IMR-90 (cell line): ENCODE measurements at regions not wholly inside any gene's neighbourhood (a gene's known extent, or its start where the extent isn't known, plus 50 kb on each side); places are given as distances from the start of the nearest gene placed in this dataset.
"Not testable (repeated sequence)": the region's sequence is repeated elsewhere in the genome, so short reads cannot be mapped to it uniquely, and the experiment has no call there.

Experiments
- MAFK ChIP-seq: IDR thresholded peaks from 2 replicates; pipeline ENCODE4 v1.6.1; 2012; ENCODE audit warnings: low read depth, low read length, improper control_type of control experiment
- MXI1 ChIP-seq: IDR thresholded peaks from 2 replicates; pipeline ENCODE4 v1.6.1; 2012; ENCODE audit warnings: low read depth, mild to moderate bottlenecking, low read length, moderate library complexity, borderline replicate concordance
- POLR2A ChIP-seq: IDR thresholded peaks from 2 replicates; pipeline ENCODE4 v1.6.1; 2012; ENCODE audit warnings: mild to moderate bottlenecking, low read depth, low read length
- RAD21 ChIP-seq: IDR thresholded peaks from 2 replicates; pipeline ENCODE4 v1.6.1; 2012; ENCODE audit warnings: low read length, improper control_type of control experiment
- TF ChIP-seq, protein P1 (sequence below): conservative IDR thresholded peaks from 2 replicates; pipeline ENCODE4 v1.5.1; 2012; ENCODE audit warnings: mild to moderate bottlenecking, low read depth, low read length, improper control_type of control experiment
- TF ChIP-seq, protein P2 (sequence below): fragments of 150-350 bp; IDR thresholded peaks from 2 replicates; pipeline ENCODE4 v1.6.1; 2016; ENCODE audit warnings: low read depth, mild to moderate bottlenecking, low read length, moderate library complexity, borderline replicate concordance

GRCh38 chr16:63388277-63388676, 1352.0 kb upstream of the CDH8 start:
- TF ChIP-seq, protein P1, sequence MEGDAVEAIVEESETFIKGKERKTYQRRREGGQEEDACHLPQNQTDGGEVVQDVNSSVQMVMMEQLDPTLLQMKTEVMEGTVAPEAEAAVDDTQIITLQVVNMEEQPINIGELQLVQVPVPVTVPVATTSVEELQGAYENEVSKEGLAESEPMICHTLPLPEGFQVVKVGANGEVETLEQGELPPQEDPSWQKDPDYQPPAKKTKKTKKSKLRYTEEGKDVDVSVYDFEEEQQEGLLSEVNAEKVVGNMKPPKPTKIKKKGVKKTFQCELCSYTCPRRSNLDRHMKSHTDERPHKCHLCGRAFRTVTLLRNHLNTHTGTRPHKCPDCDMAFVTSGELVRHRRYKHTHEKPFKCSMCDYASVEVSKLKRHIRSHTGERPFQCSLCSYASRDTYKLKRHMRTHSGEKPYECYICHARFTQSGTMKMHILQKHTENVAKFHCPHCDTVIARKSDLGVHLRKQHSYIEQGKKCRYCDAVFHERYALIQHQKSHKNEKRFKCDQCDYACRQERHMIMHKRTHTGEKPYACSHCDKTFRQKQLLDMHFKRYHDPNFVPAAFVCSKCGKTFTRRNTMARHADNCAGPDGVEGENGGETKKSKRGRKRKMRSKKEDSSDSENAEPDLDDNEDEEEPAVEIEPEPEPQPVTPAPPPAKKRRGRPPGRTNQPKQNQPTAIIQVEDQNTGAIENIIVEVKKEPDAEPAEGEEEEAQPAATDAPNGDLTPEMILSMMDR = not testable (repeated sequence)
- TF ChIP-seq, protein P2, sequence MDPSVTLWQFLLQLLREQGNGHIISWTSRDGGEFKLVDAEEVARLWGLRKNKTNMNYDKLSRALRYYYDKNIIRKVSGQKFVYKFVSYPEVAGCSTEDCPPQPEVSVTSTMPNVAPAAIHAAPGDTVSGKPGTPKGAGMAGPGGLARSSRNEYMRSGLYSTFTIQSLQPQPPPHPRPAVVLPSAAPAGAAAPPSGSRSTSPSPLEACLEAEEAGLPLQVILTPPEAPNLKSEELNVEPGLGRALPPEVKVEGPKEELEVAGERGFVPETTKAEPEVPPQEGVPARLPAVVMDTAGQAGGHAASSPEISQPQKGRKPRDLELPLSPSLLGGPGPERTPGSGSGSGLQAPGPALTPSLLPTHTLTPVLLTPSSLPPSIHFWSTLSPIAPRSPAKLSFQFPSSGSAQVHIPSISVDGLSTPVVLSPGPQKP = not testable (repeated sequence)
- TF ChIP-seq POLR2A, MXI1, RAD21, MAFK: not testable (repeated sequence)
